A549 (cell line): ENCODE measurements at regions not wholly inside any gene's neighbourhood (a gene's known extent, or its start where the extent isn't known, plus 50 kb on each side); places are given as distances from the start of the nearest gene placed in this dataset.

Experiments used
- CTCF ChIP-seq: fragments of >200 bp; sonication (Bioruptor Twin); formaldehyde crosslinking; IDR thresholded peaks from 3 replicates; pipeline ENCODE4 v1.5.1; 2016
- HOXA7 ChIP-seq: fragments of 250-450 bp; sonication (Bioruptor Pico); IDR thresholded peaks from 2 replicates; pipeline ENCODE4 v1.5.0; 2020; ENCODE audit warnings: mild to moderate bottlenecking, moderate library complexity
- JUN ChIP-seq, 2 experiments: fragments of >200 bp; sonication (Bioruptor Twin); formaldehyde crosslinking; IDR thresholded peaks; 2 replicates in 1 of 2; 3 replicates in 1 of 2; pipeline ENCODE4 v1.6.1; 2016 to 2017
- MAFK ChIP-seq: fragments of 450-650 bp; IDR thresholded peaks from 2 replicates; pipeline ENCODE4 v1.6.1; 2014; ENCODE audit not compliant: partially characterized antibody
- MAX ChIP-seq: IDR thresholded peaks from 2 replicates; pipeline ENCODE4 v1.6.1; 2012
- POLR2A ChIP-seq: IDR thresholded peaks from 2 replicates; pipeline ENCODE4 v1.6.1; 2012; ENCODE audit warnings: mild to moderate bottlenecking, low read length
- REST ChIP-seq: fragments of 200-600 bp; sonication (generic); IDR thresholded peaks from 2 replicates; pipeline ENCODE4 v1.6.1; 2016; ENCODE audit warnings: antibody characterized with exemption, mild to moderate bottlenecking, moderate library complexity
- RFX5 ChIP-seq: fragments of 450-650 bp; IDR thresholded peaks from 2 replicates; pipeline ENCODE4 v1.7.1; 2014; ENCODE audit warnings: antibody characterized with exemption, mild to moderate bottlenecking, moderate library complexity
- TP53 ChIP-seq: fragments of 250-450 bp; sonication (Bioruptor Pico); IDR thresholded peaks from 2 replicates; pipeline ENCODE4 v1.5.0; 2021; ENCODE audit warnings: mild to moderate bottlenecking, moderate library complexity
- ZC3H11A ChIP-seq: fragments of 450-650 bp; IDR thresholded peaks from 2 replicates; pipeline ENCODE4 v1.6.1; 2014; ENCODE audit warnings: antibody characterized with exemption, mild to moderate bottlenecking
- TF ChIP-seq, protein P1 (sequence below): IDR thresholded peaks from 2 replicates; pipeline ENCODE4 v1.6.1; 2012

- TF ChIP-seq CTCF (no peak), POLR2A (no peak), HOXA7 (CRISPR knock-in tag) (no peak), RFX5 (no peak), JUN (IDR thresholded peaks at IDR 0.05) (no peak), REST (no peak), TP53 (no peak), MAFK (no peak), MAX (no peak), ZC3H11A (no peak)
- TF ChIP-seq, protein P1, sequence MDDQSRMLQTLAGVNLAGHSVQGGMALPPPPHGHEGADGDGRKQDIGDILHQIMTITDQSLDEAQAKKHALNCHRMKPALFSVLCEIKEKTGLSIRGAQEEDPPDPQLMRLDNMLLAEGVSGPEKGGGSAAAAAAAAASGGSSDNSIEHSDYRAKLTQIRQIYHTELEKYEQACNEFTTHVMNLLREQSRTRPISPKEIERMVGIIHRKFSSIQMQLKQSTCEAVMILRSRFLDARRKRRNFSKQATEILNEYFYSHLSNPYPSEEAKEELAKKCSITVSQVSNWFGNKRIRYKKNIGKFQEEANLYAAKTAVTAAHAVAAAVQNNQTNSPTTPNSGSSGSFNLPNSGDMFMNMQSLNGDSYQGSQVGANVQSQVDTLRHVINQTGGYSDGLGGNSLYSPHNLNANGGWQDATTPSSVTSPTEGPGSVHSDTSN = no peak
These were observed 81.5 kb upstream of the GALNT17 start for GRCh38 chr7:71050492-71050891.
